SU-DHL-6 (cell line): ENCODE measurements at regions not wholly inside any gene's neighbourhood (a gene's known extent, or its start where the extent isn't known, plus 50 kb on each side); places are given as distances from the start of the nearest gene placed in this dataset.

ENCODE experiments used
- H2AFZ ChIP-seq: fragments of 200-600 bp; sonication (generic); 2 replicates; pipeline ENCODE4 v1.6.1; 2014; ENCODE audit warnings: low read depth, mild to moderate bottlenecking, moderate library complexity, mixed read lengths, antibody characterized with exemption, low read length; ENCODE audit not compliant: severe bottlenecking
- H3F3A ChIP-seq: fragments of 200-600 bp; shearing (Covaris generic); 2 replicates; pipeline ENCODE4 v1.6.0; 2016; ENCODE audit warnings: antibody characterized with exemption, mild to moderate bottlenecking; ENCODE audit not compliant: insufficient read depth
- H3K27ac ChIP-seq: fragments of 200-600 bp; sonication (generic); 2 replicates; pipeline ENCODE4 v1.5.1; 2016; ENCODE audit warnings: low read depth, mild to moderate bottlenecking, low read length, moderate library complexity, mixed read lengths
- H3K27me3 ChIP-seq: fragments of 200-600 bp; sonication (generic), shearing (Covaris generic); 2 replicates; pipeline ENCODE4 v1.6.0; 2014; ENCODE audit warnings: mild to moderate bottlenecking, low read length
- H3K36me3 ChIP-seq: fragments of 200-600 bp; sonication (generic); 2 replicates; pipeline ENCODE4 v1.6.1; 2014; ENCODE audit warnings: mild to moderate bottlenecking, low read length, mixed read lengths
- H3K4me2 ChIP-seq: fragments of 300-600, 200-600 bp; shearing (Covaris generic), sonication (generic); 2 replicates; pipeline ENCODE4 v1.6.0; 2014; ENCODE audit warnings: low read length, low read depth, mild to moderate bottlenecking; ENCODE audit not compliant: poor library complexity, severe bottlenecking
- H3K4me3 ChIP-seq: fragments of 200-600 bp; sonication (generic); 2 replicates; pipeline ENCODE4 v1.5.1; 2014; ENCODE audit warnings: antibody characterized with exemption, low read length, mild to moderate bottlenecking, mixed read lengths; ENCODE audit not compliant: insufficient read depth, poor library complexity, severe bottlenecking
- H3K79me2 ChIP-seq: fragments of 200-600 bp; sonication (generic); 2 replicates; pipeline ENCODE4 v1.6.1; 2014; ENCODE audit warnings: mild to moderate bottlenecking, low read length, moderate library complexity; ENCODE audit not compliant: insufficient read depth
- H3K9ac ChIP-seq: fragments of 200-600 bp; sonication (generic); 2 replicates; pipeline ENCODE4 v1.7.0; 2014; ENCODE audit warnings: mild to moderate bottlenecking, low read length
- H3K9me2 ChIP-seq: fragments of 200-600 bp; sonication (generic); replicated peaks from 2 replicates; pipeline ENCODE4 v1.6.1; 2014; ENCODE audit warnings: low read length; ENCODE audit not compliant: insufficient read depth
- H3K9me3 ChIP-seq: fragments of 200-600 bp; sonication (generic); 2 replicates; pipeline ENCODE4 v1.6.1; 2014; ENCODE audit warnings: low read length, mixed read lengths; ENCODE audit not compliant: insufficient read depth
- H4K20me1 ChIP-seq: fragments of 200-600 bp; sonication (generic); 2 replicates; pipeline ENCODE4 v1.6.1; 2014; ENCODE audit warnings: low read depth, mild to moderate bottlenecking, antibody characterized with exemption, low read length, moderate library complexity, mixed read lengths
- EZH2phosphoT487 ChIP-seq: fragments of 200-600 bp; sonication (generic), shearing (Covaris generic); conservative IDR thresholded peaks from 2 replicates; pipeline ENCODE4 v1.6.1; 2018; ENCODE audit warnings: mild to moderate bottlenecking, antibody characterized with exemption, low read length, moderate library complexity, mixed read lengths
- TF ChIP-seq, protein P1 (sequence below): fragments of 200-600 bp; sonication (generic); IDR thresholded peaks from one replicate; pipeline ENCODE4 v1.5.1; 2017; ENCODE audit warnings: antibody characterized with exemption, mild to moderate bottlenecking, low read length, moderate library complexity; ENCODE audit not compliant: insufficient read depth, poor library complexity, severe bottlenecking

DNA sequence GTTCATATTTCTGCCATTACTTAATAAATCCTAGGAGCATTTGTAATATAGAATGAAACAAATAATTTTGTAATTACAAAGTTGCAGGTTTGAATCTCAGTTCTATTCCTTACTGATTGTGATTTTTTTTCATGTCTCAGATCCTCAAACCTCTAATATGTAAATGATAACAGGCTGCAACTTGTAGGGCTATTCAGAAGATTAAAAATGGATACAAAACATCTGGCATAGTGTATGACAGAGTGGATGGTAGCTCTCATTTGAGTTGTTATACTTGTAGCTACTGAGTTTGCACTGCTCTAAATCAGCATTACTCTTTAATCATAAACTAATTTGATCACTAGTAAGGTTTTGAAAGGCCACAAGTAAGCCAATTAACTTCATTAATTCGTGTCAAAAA lies 406.3 kb upstream of the MGAT4C start:
- H3K79me2 ChIP-seq, result no peaks in the 10 kb centered on the region
- H3K9ac ChIP-seq, result no peak overlapping the region
- no peaks in the 10 kb centered on the region for H3K27me3 ChIP-seq
- H3F3A ChIP-seq, result no peaks in the 10 kb centered on the region
- H3K27ac ChIP-seq, result no peak overlapping the region
- H3K9me2 ChIP-seq, result no peaks in the 10 kb centered on the region
- TF ChIP-seq, protein P1, sequence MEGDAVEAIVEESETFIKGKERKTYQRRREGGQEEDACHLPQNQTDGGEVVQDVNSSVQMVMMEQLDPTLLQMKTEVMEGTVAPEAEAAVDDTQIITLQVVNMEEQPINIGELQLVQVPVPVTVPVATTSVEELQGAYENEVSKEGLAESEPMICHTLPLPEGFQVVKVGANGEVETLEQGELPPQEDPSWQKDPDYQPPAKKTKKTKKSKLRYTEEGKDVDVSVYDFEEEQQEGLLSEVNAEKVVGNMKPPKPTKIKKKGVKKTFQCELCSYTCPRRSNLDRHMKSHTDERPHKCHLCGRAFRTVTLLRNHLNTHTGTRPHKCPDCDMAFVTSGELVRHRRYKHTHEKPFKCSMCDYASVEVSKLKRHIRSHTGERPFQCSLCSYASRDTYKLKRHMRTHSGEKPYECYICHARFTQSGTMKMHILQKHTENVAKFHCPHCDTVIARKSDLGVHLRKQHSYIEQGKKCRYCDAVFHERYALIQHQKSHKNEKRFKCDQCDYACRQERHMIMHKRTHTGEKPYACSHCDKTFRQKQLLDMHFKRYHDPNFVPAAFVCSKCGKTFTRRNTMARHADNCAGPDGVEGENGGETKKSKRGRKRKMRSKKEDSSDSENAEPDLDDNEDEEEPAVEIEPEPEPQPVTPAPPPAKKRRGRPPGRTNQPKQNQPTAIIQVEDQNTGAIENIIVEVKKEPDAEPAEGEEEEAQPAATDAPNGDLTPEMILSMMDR, result no peak
- no peak for TF ChIP-seq EZH2phosphoT487
- H2AFZ ChIP-seq, result no peak overlapping the region
- no peaks in the 10 kb centered on the region for H4K20me1 ChIP-seq
- H3K36me3 ChIP-seq, result no peaks in the 10 kb centered on the region
- no peak overlapping the region for H3K4me3 ChIP-seq
- no peak overlapping the region for H3K4me2 ChIP-seq
- no peaks in the 10 kb centered on the region for H3K9me3 ChIP-seq

DNA sequence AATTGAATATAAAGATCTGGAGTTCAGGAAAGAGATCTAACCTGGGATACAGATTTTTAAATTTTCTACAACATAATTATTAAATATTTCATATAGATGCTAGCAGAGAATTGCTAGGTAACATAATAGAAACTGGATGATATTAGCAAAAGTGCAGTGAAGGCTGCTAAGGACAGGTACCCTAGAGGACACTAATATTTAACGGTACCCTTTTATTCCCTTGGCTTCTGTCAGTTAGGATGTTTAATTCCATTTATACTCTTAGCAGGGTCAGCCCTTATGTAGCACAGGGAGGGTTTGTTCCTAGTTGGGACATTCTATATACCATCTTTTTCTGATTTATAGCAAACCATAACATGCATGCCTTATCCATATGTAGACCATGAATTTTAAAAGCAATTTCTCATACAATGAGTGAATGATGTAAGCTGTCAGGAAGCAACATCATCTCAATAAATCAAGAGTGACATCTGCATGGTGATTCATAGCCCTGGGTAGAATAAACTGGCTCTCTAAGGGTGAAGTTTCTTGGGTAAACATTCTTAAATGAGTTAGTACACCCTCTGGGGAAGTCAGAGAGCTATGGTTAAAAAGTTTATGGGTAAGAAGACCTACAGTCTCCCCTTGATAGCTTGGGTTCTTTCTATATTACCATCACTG lies 404.4 kb upstream of the MGAT4C start:
- TF ChIP-seq, protein P1, result no peak
- no peak for TF ChIP-seq EZH2phosphoT487
- H3K9ac ChIP-seq, result no peak overlapping the region
- H3K79me2 ChIP-seq, result no peaks in the 10 kb centered on the region
- H4K20me1 ChIP-seq, result no peaks in the 10 kb centered on the region
- no peak overlapping the region for H3K4me3 ChIP-seq
- H3K9me3 ChIP-seq, result no peaks in the 10 kb centered on the region
- no peak overlapping the region for H2AFZ ChIP-seq
- H3F3A ChIP-seq, result no peaks in the 10 kb centered on the region
- no peaks in the 10 kb centered on the region for H3K9me2 ChIP-seq
- H3K27me3 ChIP-seq, result no peaks in the 10 kb centered on the region
- H3K4me2 ChIP-seq, result no peak overlapping the region
- H3K36me3 ChIP-seq, result no peaks in the 10 kb centered on the region
- no peak overlapping the region for H3K27ac ChIP-seq

DNA sequence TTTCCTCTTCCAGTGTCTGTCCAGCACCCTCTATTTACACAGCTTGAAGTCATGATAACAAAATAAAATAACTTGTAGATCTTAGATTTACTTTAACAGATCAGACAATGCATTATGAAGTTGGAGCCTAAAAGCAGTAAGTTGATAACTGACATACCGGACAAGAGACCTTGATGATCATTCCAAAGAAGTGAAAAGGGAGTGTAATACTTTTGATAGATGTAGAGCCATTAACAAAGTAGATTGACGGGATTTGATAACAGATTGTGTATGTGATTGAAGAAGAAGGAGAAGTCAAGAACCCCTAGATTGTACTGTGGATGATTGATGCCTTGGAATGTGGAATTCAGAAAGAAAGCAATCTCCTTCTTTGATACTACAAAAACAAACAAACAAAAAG lies 403.8 kb upstream of the MGAT4C start:
- H3K79me2 ChIP-seq, result no peaks in the 10 kb centered on the region
- no peaks in the 10 kb centered on the region for H4K20me1 ChIP-seq
- TF ChIP-seq, protein P1, result no peak
- no peak for TF ChIP-seq EZH2phosphoT487
- H3F3A ChIP-seq, result no peaks in the 10 kb centered on the region
- no peaks in the 10 kb centered on the region for H3K9me2 ChIP-seq
- no peak overlapping the region for H3K4me3 ChIP-seq
- no peak overlapping the region for H3K27ac ChIP-seq
- no peak overlapping the region for H3K4me2 ChIP-seq
- no peak overlapping the region for H2AFZ ChIP-seq
- no peaks in the 10 kb centered on the region for H3K9me3 ChIP-seq
- no peak overlapping the region for H3K9ac ChIP-seq
- no peaks in the 10 kb centered on the region for H3K27me3 ChIP-seq
- H3K36me3 ChIP-seq, result no peaks in the 10 kb centered on the region
